H1 (cell line): ENCODE measurements at regions not wholly inside any gene's neighbourhood (a gene's known extent, or its start where the extent isn't known, plus 50 kb on each side); places are given as distances from the start of the nearest gene placed in this dataset.

Experiments
- CTCF ChIA-PET: fragments of 300-600 bp; sonication (Branson Sonifier 250); formaldehyde crosslinking; loops from one replicate; lab custom pipeline; 2021; ENCODE audit not compliant: partially characterized antibody; lab: Charles Lee
- POLR2A ChIA-PET: fragments of 300-600 bp; sonication (Branson Sonifier 250); formaldehyde crosslinking; loops from one replicate; lab custom pipeline; 2021; ENCODE audit warnings: inconsistent platforms; ENCODE audit not compliant: partially characterized antibody; lab: Charles Lee
- DNase-seq, 2 experiments: peaks; one replicate each; pipeline versions ENCODE4 v3.0.0 to v3.0.0-alpha.2; 2010 to 2022; ENCODE audit warnings: low spot score in 2 of 2, low read depth in 1 of 2, mixed read lengths in 1 of 2
- FAIRE-seq: peaks from 2 replicates; lab custom pipeline; 2011; peaks lifted over from hg19 to GRCh38; lab: Jason Lieb, UNC
- H2AFZ ChIP-seq: 2 replicates; pipeline ENCODE4 v1.8.1; 2012; ENCODE audit warnings: low read length, inconsistent platforms
- H2AK5ac ChIP-seq: 2 replicates; pipeline ENCODE4 v1.6.1; 2013; ENCODE audit warnings: low read depth, low read length
- H2BK120ac ChIP-seq: replicated peaks from 2 replicates; pipeline ENCODE3; 2013; ENCODE audit warnings: low read depth, low read length, inconsistent platforms
- H2BK12ac ChIP-seq: 2 replicates; pipeline ENCODE4 v1.6.1; 2013; ENCODE audit warnings: low read depth, low read length
- H2BK15ac ChIP-seq: 2 replicates; pipeline ENCODE4 v1.6.1; 2013; ENCODE audit warnings: low read length
- H2BK20ac ChIP-seq: 2 replicates; pipeline ENCODE4 v1.6.1; 2013; ENCODE audit warnings: low read length
- H2BK5ac ChIP-seq: 2 replicates; pipeline ENCODE4 v1.6.1; 2013; ENCODE audit warnings: low read depth, low read length
- H3K14ac ChIP-seq: 2 replicates; pipeline ENCODE4 v1.6.1; 2013; ENCODE audit warnings: inconsistent platforms; ENCODE audit not compliant: insufficient read length
- H3K18ac ChIP-seq: 2 replicates; pipeline ENCODE4 v1.6.1; 2013; ENCODE audit warnings: low read length; ENCODE audit errors: extremely low read depth
- H3K23ac ChIP-seq: 2 replicates; pipeline ENCODE4 v1.6.1; 2013; ENCODE audit warnings: inconsistent platforms; ENCODE audit not compliant: insufficient read length
- H3K23me2 ChIP-seq: 2 replicates; pipeline ENCODE4 v1.6.1; 2013; ENCODE audit warnings: low read depth, low read length
- H3K27ac ChIP-seq: 2 replicates; pipeline ENCODE4 v1.6.1; 2011; ENCODE audit warnings: low read depth, low read length, inconsistent platforms
- H3K27me3 ChIP-seq, 4 experiments: replicated peaks in 1 of 4; 1 replicate in 1 of 4; 2 replicates in 3 of 4; pipeline versions ENCODE4 v1.6.1 to v1.8.1; 2011 to 2013; ENCODE audit warnings: low read length in 3 of 4, mild to moderate bottlenecking in 3 of 4, inconsistent platforms in 2 of 4, mixed read lengths in 2 of 4, moderate library complexity in 1 of 4; ENCODE audit not compliant: control insufficient read depth in 3 of 4, insufficient read depth in 3 of 4; ENCODE audit errors: extremely low read depth in 1 of 4
- H3K36me3 ChIP-seq, 4 experiments: 2 replicates each; pipeline versions ENCODE4 v1.6.1 to v1.8.1; 2011 to 2013; ENCODE audit warnings: mild to moderate bottlenecking in 4 of 4, low read length in 3 of 4, moderate library complexity in 2 of 4, control low read depth in 1 of 4, inconsistent platforms in 1 of 4; ENCODE audit not compliant: insufficient read depth in 4 of 4, control insufficient read depth in 2 of 4
- H3K4ac ChIP-seq: replicated peaks from 2 replicates; pipeline ENCODE3; 2013; ENCODE audit warnings: low read length, low read depth, mixed read lengths, inconsistent platforms; ENCODE audit not compliant: insufficient read length
- H3K4me1 ChIP-seq, 4 experiments: replicated peaks in 1 of 4; 1 replicate in 1 of 4; 2 replicates in 3 of 4; pipeline versions ENCODE4 v1.6.1 to v1.8.1; 2011 to 2013; ENCODE audit warnings: low read length in 3 of 4, inconsistent platforms in 2 of 4, mixed read lengths in 1 of 4; ENCODE audit not compliant: insufficient read depth in 4 of 4, control insufficient read depth in 3 of 4
- H3K4me2 ChIP-seq, 2 experiments: 2 replicates each; pipeline versions ENCODE4 v1.6.1 to v1.8.1; 2011 to 2013; ENCODE audit warnings: low read depth in 2 of 2, low read length in 2 of 2, control low read depth in 1 of 2, inconsistent platforms in 1 of 2, mild to moderate bottlenecking in 1 of 2; ENCODE audit not compliant: insufficient read depth in 1 of 2
- H3K4me3 ChIP-seq, 4 experiments: fragments of 200-600, 300-600 bp in 1 of 4; sonication (generic), shearing (Covaris generic), sonication (Bioruptor Twin) in 1 of 4; 2 replicates each; pipeline versions ENCODE4 v1.5.1 to v1.8.1; 2011 to 2016; ENCODE audit warnings: low read length in 4 of 4, low read depth in 3 of 4, control low read depth in 2 of 4, inconsistent platforms in 2 of 4, mild to moderate bottlenecking in 2 of 4, mixed read lengths in 1 of 4, moderate library complexity in 1 of 4; ENCODE audit not compliant: insufficient read depth in 2 of 4; ENCODE audit errors: extremely low read depth in 1 of 4
- H3K56ac ChIP-seq: replicated peaks from 2 replicates; pipeline ENCODE3; 2013; ENCODE audit warnings: low read depth, mild to moderate bottlenecking, mixed read lengths, low read length, inconsistent platforms; ENCODE audit not compliant: insufficient read length
- H3K79me1 ChIP-seq: 2 replicates; pipeline ENCODE4 v1.6.1; 2013; ENCODE audit warnings: low read depth, low read length, control low read depth
- H3K79me2 ChIP-seq, 2 experiments: 2 replicates each; pipeline versions ENCODE4 v1.6.1 to v1.8.1; 2012 to 2013; ENCODE audit warnings: low read length in 2 of 2, mild to moderate bottlenecking in 2 of 2, inconsistent platforms in 1 of 2; ENCODE audit not compliant: insufficient read depth in 2 of 2, control insufficient read depth in 1 of 2
- H3K9ac ChIP-seq, 4 experiments: replicated peaks in 1 of 4; 1 replicate in 1 of 4; 2 replicates in 3 of 4; pipeline versions ENCODE4 v1.6.1 to v1.8.1; 2011 to 2013; ENCODE audit warnings: low read depth in 3 of 4, low read length in 3 of 4, control low read depth in 2 of 4, mild to moderate bottlenecking in 2 of 4, moderate library complexity in 2 of 4, inconsistent platforms in 1 of 4; ENCODE audit errors: extremely low read depth in 1 of 4
- H3K9me3 ChIP-seq, 2 experiments: 2 replicates each; pipeline versions ENCODE4 v1.6.1 to v1.8.1; 2012 to 2013; ENCODE audit warnings: mild to moderate bottlenecking in 2 of 2, moderate library complexity in 2 of 2, control low read depth in 1 of 2, inconsistent platforms in 1 of 2, low read depth in 1 of 2, low read length in 1 of 2, mixed read lengths in 1 of 2; ENCODE audit not compliant: insufficient read depth in 2 of 2
- H4K20me1 ChIP-seq, 2 experiments: replicated peaks in 1 of 2; 2 replicates each; pipeline versions ENCODE3 to v1.8.1; 2011 to 2013; ENCODE audit warnings: inconsistent platforms in 2 of 2, low read length in 2 of 2, mild to moderate bottlenecking in 1 of 2; ENCODE audit not compliant: insufficient read depth in 2 of 2, control insufficient read depth in 1 of 2
- H4K5ac ChIP-seq: 2 replicates; pipeline ENCODE4 v1.6.1; 2013; ENCODE audit warnings: low read length, low read depth, mixed read lengths, inconsistent platforms; ENCODE audit not compliant: insufficient read length
- H4K8ac ChIP-seq: 2 replicates; pipeline ENCODE4 v1.8.0; 2013; ENCODE audit warnings: mild to moderate bottlenecking, moderate library complexity, low read length, inconsistent platforms; ENCODE audit not compliant: insufficient read depth; ENCODE audit errors: extremely low read depth
- H4K91ac ChIP-seq: replicated peaks from 2 replicates; pipeline ENCODE3; 2013; ENCODE audit warnings: low read length, mixed read lengths, inconsistent platforms; ENCODE audit not compliant: insufficient read length
- FOSL1 ChIP-seq: IDR thresholded peaks from 2 replicates; pipeline ENCODE4 v1.6.1; 2011; ENCODE audit warnings: mild to moderate bottlenecking, low read depth, low read length, moderate library complexity; ENCODE audit not compliant: insufficient read depth
- MAX ChIP-seq: IDR thresholded peaks from 2 replicates; pipeline ENCODE4 v1.6.1; 2012; ENCODE audit warnings: inconsistent platforms
- POLR2A ChIP-seq, 2 experiments: IDR thresholded peaks; 1 replicate in 1 of 2; 2 replicates in 1 of 2; pipeline ENCODE4 v1.6.1; 2011; ENCODE audit warnings: low read depth in 2 of 2, low read length in 2 of 2, mild to moderate bottlenecking in 2 of 2; ENCODE audit errors: control extremely low read depth in 1 of 2
- SP1 ChIP-seq: IDR thresholded peaks from 2 replicates; pipeline ENCODE4 v1.6.1; 2011; ENCODE audit warnings: low read depth, low read length
- TAF7 ChIP-seq: optimal IDR thresholded peaks from 2 replicates; pipeline ENCODE3; 2011; ENCODE audit warnings: low read depth, mild to moderate bottlenecking, inconsistent platforms, low read length, moderate library complexity, borderline replicate concordance
- ZNF274 ChIP-seq: IDR thresholded peaks from 2 replicates; pipeline ENCODE4 v1.7.0; 2012; ENCODE audit warnings: low read length, borderline replicate concordance; ENCODE audit errors: extremely low read depth
- WGBS, 2 experiments: shearing (Covaris generic) in 1 of 2; methylation state at CpG; one replicate each; pipeline versions ENCODE4 v1.1.6 to v1.1.7; 2013 to 2015; ENCODE audit warnings: low lambda C conversion rate in 2 of 2, mixed read lengths in 2 of 2, inconsistent platforms in 1 of 2, low coverage in 1 of 2, missing lambda C conversion rate in 1 of 2; ENCODE audit not compliant: insufficient replicate concordance in 2 of 2, insufficient coverage in 1 of 2, insufficient read length in 1 of 2; ENCODE audit errors: extremely low coverage in 1 of 2, missing lambda C conversion rate in 1 of 2; 5-methylcytosine and 5-hydroxymethylcytosine counted together

GRCh38 chr13:50238922-50239321, 223.7 kb downstream of the KCNRG start:
- H2AK5ac ChIP-seq: no peak overlapping the region
- H3K23ac ChIP-seq: no peak overlapping the region
- no peak overlapping the region for H4K8ac ChIP-seq
- H3K18ac ChIP-seq: no peak overlapping the region
- H3K4me2 ChIP-seq: no peak overlapping the region
- no peaks in the 10 kb centered on the region for H4K20me1 ChIP-seq
- H2BK12ac ChIP-seq: no peak overlapping the region
- H3K36me3 ChIP-seq: no peaks in the 10 kb centered on the region
- H2BK20ac ChIP-seq: no peak overlapping the region
- H3K9me3 ChIP-seq: no peaks in the 10 kb centered on the region; a peak in 1 of 4 replicates
- POLR2A ChIA-PET: no interaction called here
- H3K4me1 ChIP-seq: no peaks in the 10 kb centered on the region; a peak in 2 of 7 replicates
- H2BK15ac ChIP-seq: no peak overlapping the region
- H3K79me2 ChIP-seq: no peaks in the 10 kb centered on the region
- no peak overlapping the region for H4K5ac ChIP-seq
- H3K9ac ChIP-seq: no peak overlapping the region
- DNase-seq (no peak), FAIRE-seq (no peak)
- H3K79me1 ChIP-seq: no peaks in the 10 kb centered on the region
- H3K27me3 ChIP-seq: no peaks in the 10 kb centered on the region
- no peak overlapping the region for H2BK5ac ChIP-seq
- no peak overlapping the region for H3K56ac ChIP-seq
- H3K14ac ChIP-seq: no peak overlapping the region
- no peak overlapping the region for H3K4me3 ChIP-seq
- no peak overlapping the region for H2AFZ ChIP-seq
- no peak overlapping the region for H2BK120ac ChIP-seq
- H4K91ac ChIP-seq: no peak overlapping the region
- TF ChIP-seq ZNF274 (no peak), FOSL1 (no peak), POLR2A (IDR thresholded peaks at IDR 0.05; ENCODE audit: control extremely low read depth in 1 of 2, low read depth in 2 of 2, low read length in 2 of 2) (no peak), SP1 (no peak), MAX (no peak), TAF7 (no peak)
- no peak overlapping the region for H3K27ac ChIP-seq
- H3K4ac ChIP-seq: no peak overlapping the region
- CTCF ChIA-PET: interaction anchor here (2.5 kb wide), 1 partner anchor 13 kb away, joined by 8 read pairs; no protein-coding TSS in a partner anchor
- no peaks in the 10 kb centered on the region for H3K23me2 ChIP-seq
- 100% methylated on average over 1 of the region's 1 CpG; no CpG with 5 or more reads in 1 of the 2 experiments for WGBS, 2 experiments
